HG03103 (cell line): ENCODE measurements at regions not wholly inside any gene's neighbourhood (a gene's known extent, or its start where the extent isn't known, plus 50 kb on each side); places are given as distances from the start of the nearest gene placed in this dataset.
"Not testable (repeated sequence)": the region's sequence is repeated elsewhere in the genome, so short reads cannot be mapped to it uniquely, and the experiment has no call there.

ENCODE experiments used
- ATAC-seq: cut with Tn5 transposase; IDR thresholded peaks from one replicate; pipeline ENCODE4 v1.9.1; 2021; ENCODE audit warnings: low read depth; ENCODE audit not compliant: unreplicated experiment

- ATAC-seq: no peak
Observed at GRCh38 chr6:164616917-164617524, 692.4 kb downstream of the C6orf118 start.

DNA sequence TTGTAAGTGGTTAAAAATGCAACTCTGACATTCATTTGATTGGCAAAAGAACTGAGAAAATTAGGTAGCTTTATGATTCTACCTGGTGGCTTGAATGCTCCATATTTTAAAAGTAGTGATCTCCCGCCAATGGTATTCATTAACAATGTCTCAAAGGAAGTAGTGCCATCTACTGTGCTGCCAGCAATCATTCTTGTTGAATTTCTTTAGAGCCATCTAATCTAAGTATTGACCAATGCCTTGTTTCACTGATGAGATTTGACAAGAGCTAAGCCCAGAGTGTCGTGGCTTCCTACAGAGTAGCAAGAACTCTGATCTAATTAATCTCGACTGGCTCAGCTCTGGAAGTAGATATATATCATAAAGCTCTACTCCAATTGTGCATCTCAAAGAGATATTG is 696.7 kb downstream of the C6orf118 start:
- ATAC-seq: no peak

DNA sequence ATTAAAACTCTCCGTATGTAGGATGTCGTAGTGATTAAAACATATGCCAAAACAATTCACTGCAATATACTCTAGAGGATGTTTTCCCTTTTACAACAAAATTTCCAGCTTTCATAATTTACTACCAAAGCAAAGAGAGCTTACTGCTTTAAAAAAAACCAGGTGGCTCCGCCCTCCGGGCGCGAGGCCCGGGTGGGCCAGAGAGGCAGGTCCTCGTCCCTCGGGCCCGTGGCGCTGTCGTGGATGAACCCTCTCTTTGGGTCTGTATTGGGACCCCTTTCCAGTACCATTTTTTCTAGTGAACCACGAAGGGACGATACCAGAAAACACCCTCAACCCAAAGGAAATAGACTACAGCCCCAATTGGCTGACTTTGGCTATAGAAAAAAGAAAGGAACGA is 698.5 kb downstream of the C6orf118 start:
- ATAC-seq: not testable (repeated sequence)

- ATAC-seq: not testable (repeated sequence)
Observed at GRCh38 chr6:164602415-164602814, 707.0 kb downstream of the C6orf118 start.

- no peak for ATAC-seq
Observed at GRCh38 chr6:164581563-164581962, 727.8 kb downstream of the C6orf118 start.

- ATAC-seq: no peak
Observed at GRCh38 chr6:164579035-164579434, 730.4 kb downstream of the C6orf118 start.

GRCh38 chr6:164578616-164579015 is 730.8 kb downstream of the C6orf118 start:
- no peak for ATAC-seq

DNA sequence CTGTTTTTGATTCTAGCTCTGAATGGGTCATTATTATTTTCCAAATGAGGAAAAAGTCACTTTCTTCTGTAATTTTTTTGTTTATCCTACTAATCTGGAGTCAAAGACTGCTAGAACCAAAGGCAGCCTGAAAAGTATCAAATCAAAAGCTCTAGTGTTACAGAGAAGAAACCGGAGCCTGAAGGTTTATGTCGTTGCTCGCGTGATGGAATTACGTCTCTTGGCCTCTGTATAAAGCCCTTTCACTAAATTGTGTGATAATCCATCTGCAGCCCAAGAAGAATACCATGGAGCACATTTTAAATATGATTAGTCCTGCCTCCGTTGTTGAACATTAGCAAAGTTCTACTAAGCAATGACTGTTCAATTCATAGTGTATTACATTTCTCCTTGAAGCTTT is 738.6 kb downstream of the C6orf118 start:
- no peak for ATAC-seq

- ATAC-seq: no peak
Observed at GRCh38 chr6:164569509-164569908, 739.9 kb downstream of the C6orf118 start.

- no peak for ATAC-seq
Observed at GRCh38 chr6:164563924-164564323, 745.5 kb downstream of the C6orf118 start.

DNA sequence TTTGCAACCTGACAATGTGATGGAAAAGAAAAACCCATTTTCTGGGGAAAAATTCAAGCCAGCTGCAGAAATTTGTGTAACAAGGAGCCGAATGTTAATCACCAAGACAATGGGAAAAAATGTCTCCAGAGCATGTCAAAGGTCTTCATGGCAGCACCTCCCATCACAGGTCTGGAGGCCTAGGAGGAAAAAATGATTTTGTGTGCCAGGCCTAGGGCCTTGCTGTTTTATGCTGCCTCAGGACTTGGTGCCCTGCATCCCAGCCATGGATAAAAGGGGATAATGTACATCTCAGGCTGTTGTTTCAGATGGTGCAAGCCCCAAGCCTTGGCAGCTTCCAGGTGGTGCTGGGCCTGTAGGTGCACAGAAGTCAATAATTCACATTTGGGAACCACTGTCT is 747.7 kb downstream of the C6orf118 start:
- no peak for ATAC-seq

DNA sequence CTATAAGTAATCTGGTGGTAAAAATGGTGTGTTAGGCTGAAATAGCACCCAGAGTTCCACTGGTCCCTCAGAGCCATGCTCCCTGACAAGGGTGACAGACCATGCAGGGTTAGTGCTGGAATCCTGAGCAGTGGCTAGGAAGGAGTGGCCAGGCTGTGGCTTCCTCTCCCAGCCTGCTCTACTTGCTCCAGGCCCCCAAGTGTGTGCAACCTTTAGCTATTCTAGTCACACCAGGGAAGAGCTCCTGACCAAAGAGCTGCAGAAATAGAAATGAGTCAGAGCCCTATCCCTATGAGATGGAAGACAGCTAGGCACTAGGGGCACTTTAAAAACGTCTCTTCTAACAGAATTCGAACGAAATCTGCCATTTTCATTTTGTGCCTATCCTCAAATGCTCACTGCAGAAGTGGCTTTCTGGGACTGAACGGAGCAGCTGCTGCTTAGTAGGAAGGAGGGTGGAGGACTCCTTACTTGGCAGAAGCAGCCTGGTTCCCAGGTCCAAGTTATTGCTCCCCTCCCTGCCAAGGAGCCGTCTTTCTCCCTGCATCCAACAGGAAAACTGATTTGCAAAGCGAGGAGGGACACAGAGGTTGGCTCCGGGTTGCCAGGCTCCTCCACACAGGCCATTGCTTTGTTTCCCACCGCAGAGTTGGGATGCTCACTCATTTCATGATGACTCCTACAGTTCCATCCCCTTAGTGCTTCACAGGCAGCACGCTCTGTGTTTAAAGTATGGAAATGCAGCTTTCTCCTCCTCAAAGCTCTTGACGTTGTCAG is 754.5 kb downstream of the C6orf118 start:
- no peak for ATAC-seq

GRCh38 chr6:164554226-164554625 is 755.2 kb downstream of the C6orf118 start:
- ATAC-seq: no peak

DNA sequence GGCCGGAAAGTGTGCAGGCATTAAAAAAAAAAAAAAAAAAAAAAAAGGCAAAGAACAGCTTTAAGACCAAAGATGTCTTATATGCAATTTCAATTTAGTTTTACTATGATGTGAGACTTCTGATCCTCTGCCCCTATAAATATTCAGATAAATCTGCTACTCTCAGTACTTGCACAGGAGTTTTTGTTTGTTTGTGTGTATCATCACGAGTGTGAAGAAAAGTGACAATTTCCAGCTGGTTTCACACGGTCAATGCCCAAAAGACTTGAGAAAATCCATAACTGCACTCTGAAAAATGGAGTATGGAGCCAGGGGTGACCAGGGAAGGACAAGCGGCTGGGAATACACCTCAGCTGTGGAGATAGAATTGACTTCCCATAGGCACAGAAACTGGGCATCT is 757.7 kb downstream of the C6orf118 start:
- ATAC-seq: no peak

- ATAC-seq: no peak
Observed at GRCh38 chr6:164547076-164547475, 762.3 kb downstream of the C6orf118 start.

- no peak for ATAC-seq
Observed at GRCh38 chr6:164546263-164546662, 763.1 kb downstream of the C6orf118 start.

DNA sequence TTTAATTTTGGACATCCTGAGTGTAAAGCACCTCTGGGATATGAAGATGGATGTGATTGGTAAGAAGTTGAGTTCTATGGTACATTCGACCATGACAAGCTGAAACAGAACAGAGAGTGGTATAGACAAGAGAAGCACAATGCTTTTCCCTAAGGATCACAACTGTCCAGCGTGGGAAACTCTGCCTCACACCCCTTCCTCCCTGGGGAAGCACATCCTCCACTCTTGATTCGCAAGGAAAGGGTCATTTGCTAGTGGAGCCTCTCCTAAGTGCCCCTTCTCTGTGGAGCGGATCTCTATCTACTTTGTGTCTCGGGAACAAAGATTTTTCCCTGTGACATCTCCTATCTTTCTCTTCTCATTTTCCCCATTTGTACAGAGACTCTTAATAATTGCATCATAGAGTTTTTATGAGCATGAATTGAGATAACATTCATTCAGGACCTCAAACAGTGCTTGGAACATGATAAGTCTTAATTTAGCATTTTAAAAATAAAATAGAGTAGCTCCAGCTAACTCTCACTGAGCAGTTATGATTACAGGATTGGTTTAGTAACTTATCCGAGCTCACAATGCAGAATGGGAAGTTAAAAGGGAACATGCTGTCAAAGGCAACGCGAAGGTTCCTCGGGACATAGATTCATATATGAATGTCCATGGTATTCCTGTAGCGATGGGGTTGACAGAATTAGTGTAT is 775.2 kb downstream of the C6orf118 start:
- ATAC-seq: no peak

GRCh38 chr6:164533045-164533362 is 776.4 kb downstream of the C6orf118 start:
- no peak for ATAC-seq

DNA sequence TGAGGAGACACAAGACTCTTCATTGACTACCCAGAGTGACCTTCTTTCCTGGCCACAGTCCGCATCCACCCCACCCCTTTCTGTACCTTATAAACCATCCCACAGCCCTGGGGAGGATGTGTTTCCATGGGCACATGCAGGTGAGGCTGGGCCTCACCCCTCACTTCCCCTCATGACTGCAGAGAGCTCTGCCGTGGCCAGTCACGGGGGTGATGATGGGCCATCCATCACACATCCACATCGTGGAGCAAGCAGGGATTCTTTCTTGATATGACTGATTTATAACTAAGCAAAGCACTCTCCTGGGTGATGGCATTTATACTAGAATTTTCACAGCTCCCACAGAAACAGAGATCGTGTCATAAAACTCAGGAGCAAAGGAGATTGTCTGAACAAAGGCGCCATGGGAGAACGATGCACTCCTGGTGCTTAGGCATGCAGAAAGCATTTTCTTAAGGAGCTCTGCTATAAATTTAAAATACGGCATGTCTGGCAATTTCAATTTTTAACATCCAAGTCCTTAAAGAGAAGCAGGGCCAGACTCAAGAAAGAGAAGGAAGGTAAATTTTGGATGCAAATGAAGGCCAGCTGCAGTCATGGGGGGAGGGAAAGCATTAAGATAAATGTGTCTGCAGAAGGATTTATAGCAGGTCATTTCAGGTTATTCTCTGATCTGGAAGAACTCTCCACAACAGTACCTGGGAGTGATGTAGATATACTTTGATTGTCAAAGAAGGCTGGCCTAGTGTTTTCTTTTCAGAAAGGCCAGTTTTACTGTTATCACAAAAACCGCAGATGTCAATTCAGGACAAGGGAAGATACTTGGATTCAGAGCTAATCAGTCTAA is 777.0 kb downstream of the C6orf118 start:
- no peak for ATAC-seq

DNA sequence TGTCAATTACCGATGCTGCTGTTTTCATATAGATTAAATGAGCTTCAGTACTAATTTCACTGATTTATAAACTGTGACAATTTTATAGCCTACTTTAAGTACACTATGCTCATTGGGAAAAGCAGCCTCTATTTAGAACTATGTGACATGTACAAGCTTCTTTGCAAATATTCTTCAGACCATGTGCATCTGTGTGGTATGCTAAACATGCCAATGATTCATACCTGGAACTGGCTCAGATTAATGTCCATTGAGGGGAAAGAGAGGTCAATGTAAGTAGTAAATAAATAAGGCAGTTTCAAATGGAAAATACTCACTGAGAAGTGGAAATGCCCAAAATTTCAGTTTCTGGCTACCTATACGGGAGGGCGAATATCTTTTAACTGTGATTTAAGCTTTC is 777.7 kb downstream of the C6orf118 start:
- no peak for ATAC-seq

GRCh38 chr6:164528539-164528938 is 780.9 kb downstream of the C6orf118 start:
- no peak for ATAC-seq
